ENCODE measurements at regions not wholly inside any gene's neighbourhood (a gene's known extent, or its start where the extent isn't known, plus 50 kb on each side); places are given as distances from the start of the nearest gene placed in this dataset.

GRCh38 chr3:26198609-26199008 lies 408.7 kb downstream of the OXSM start:
- TF ChIP-seq MAX (IDR thresholded peaks at IDR 0.05; ENCODE audit: low read depth) (no peak), RAD21 (IDR thresholded peaks at IDR 0.05; ENCODE audit: low read length) (no peak), CTCF (IDR thresholded peaks at IDR 0.05) (no peak)

Measured in SK-N-SH (cell line).